ENCODE measurements at regions not wholly inside any gene's neighbourhood (a gene's known extent, or its start where the extent isn't known, plus 50 kb on each side); places are given as distances from the start of the nearest gene placed in this dataset.
"Not testable (repeated sequence)": the region's sequence is repeated elsewhere in the genome, so short reads cannot be mapped to it uniquely, and the experiment has no call there.

GRCh38 chr1:73009311-73009710, 727.0 kb upstream of the NEGR1 start:
- ATAC-seq = no peak
- WGBS, 2 donors = 72 to 82% methylated on average over 1 of the region's 1 CpG
- Histone ChIP-seq H3K27ac (no peak overlapping the region), H3K36me3 (no peaks in the 10 kb centered on the region), H3K4me3 (no peak overlapping the region), H3K4me1 (no peaks in the 10 kb centered on the region), H3K9me3 (peaks cover 0 to 14% (median 0%) of the 10 kb centered on the region in 11 donors), H3K27me3 (no peaks in the 10 kb centered on the region)
- no peak for DNase-seq
- intact Hi-C loops (cut with DNase I) = no loop called here
- TF ChIP-seq, protein P1, sequence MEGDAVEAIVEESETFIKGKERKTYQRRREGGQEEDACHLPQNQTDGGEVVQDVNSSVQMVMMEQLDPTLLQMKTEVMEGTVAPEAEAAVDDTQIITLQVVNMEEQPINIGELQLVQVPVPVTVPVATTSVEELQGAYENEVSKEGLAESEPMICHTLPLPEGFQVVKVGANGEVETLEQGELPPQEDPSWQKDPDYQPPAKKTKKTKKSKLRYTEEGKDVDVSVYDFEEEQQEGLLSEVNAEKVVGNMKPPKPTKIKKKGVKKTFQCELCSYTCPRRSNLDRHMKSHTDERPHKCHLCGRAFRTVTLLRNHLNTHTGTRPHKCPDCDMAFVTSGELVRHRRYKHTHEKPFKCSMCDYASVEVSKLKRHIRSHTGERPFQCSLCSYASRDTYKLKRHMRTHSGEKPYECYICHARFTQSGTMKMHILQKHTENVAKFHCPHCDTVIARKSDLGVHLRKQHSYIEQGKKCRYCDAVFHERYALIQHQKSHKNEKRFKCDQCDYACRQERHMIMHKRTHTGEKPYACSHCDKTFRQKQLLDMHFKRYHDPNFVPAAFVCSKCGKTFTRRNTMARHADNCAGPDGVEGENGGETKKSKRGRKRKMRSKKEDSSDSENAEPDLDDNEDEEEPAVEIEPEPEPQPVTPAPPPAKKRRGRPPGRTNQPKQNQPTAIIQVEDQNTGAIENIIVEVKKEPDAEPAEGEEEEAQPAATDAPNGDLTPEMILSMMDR (IDR thresholded peaks at IDR 0.05) = no peak

DNA sequence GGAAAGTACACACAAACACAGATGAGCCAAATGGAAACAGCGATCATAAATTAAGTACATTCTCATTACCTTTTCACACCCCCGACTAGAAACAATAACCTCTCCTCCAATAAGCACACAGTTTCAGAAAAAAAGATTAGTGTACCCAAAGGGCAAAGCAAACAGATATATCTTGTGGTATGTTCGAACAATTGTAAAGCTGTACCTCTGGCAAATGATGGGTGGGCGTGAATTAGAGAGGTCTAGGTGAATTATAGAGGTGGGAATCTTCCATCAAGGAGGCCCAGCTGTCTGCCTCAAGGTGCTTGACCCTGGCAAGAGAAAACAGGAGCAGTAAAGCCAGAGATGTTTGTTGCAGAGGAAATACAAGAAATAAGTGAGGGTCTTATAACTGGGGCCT, 715.3 kb upstream of the NEGR1 start:
- DNase-seq (no peak), ATAC-seq (no peak)
- WGBS, 2 donors = 82 to 90% methylated on average over 4 of the region's 4 CpGs
- H3K4me1 ChIP-seq = no peaks in the 10 kb centered on the region
- H3K4me3 ChIP-seq = no peak overlapping the region
- H3K36me3 ChIP-seq = no peaks in the 10 kb centered on the region
- H3K27ac ChIP-seq = no peak overlapping the region
- intact Hi-C loops (cut with DNase I) = no loop called here
- TF ChIP-seq, protein P1 (IDR thresholded peaks at IDR 0.05) = no peak
- no peaks in the 10 kb centered on the region for H3K27me3 ChIP-seq
- peaks cover 0 to 5% (median 0%) of the 10 kb centered on the region in 11 donors for H3K9me3 ChIP-seq

GRCh38 chr1:72997041-72997440, 714.7 kb upstream of the NEGR1 start:
- 84 to 94% methylated on average over 3 of the region's 3 CpGs for WGBS, 2 donors

GRCh38 chr1:72987871-72988270, 705.5 kb upstream of the NEGR1 start:
- DNase-seq; H3K4me1 ChIP-seq; H3K27me3 ChIP-seq; H3K9me3 ChIP-seq; H3K4me3 ChIP-seq; intact Hi-C loops (cut with DNase I); H3K36me3 ChIP-seq; H3K27ac ChIP-seq; ATAC-seq: not testable (repeated sequence)
- 85 to 89% methylated on average over 4 of the region's 4 CpGs for WGBS, 2 donors

More at GRCh38 chr1:72997041-72997440, 714.7 kb upstream of the NEGR1 start:
- Histone ChIP-seq H3K27me3 (no peaks in the 10 kb centered on the region), H3K9me3 (peaks cover 0 to 5% (median 0%) of the 10 kb centered on the region in 11 donors), H3K36me3 (no peaks in the 10 kb centered on the region), H3K4me1 (no peaks in the 10 kb centered on the region), H3K27ac (no peak overlapping the region), H3K4me3 (no peak overlapping the region)
- intact Hi-C loops (cut with DNase I) = no loop called here
- TF ChIP-seq, protein P1 (IDR thresholded peaks at IDR 0.05) = no peak
- no peak for DNase-seq
- ATAC-seq = no peak

DNA sequence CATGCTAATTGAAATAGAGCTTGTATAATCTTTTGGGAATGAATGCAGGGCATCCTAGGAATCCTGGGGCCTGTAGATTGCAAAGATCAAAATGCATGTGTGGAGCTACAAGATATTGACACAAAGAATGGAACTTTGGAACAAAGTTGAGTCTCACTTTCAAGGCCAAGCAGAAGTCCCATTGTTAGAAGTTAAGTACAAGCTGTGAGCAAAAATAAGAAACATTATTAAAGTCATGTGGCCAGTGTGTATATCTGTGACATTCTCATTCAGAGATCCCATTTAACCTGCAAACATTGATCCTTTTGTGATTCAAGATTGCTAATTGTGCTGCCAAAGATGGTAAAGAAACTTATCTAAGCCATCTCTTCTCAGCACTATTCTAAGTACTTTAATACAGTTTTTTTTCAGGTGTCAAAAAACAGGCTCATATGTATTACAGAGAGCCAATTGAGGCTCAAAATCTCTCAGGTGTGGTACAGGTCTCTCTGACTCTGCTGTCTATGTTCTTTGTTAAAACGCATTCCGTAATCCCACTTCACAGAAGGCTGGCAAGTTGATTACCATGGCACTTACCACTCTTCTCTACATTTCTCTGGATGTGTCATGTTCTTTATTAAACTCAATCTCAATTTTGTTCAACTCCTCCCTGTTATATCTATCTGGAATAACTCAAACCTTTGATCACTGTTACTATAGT, 704.4 kb upstream of the NEGR1 start:
- no peak overlapping the region for H3K4me3 ChIP-seq
- no peaks in the 10 kb centered on the region for H3K36me3 ChIP-seq
- H3K27me3 ChIP-seq = no peaks in the 10 kb centered on the region
- DNase-seq (no peak), ATAC-seq (no peak)
- WGBS, 2 donors = 77 to 88% methylated on average over 2 of the region's 2 CpGs
- no peaks in the 10 kb centered on the region for H3K9me3 ChIP-seq
- TF ChIP-seq, protein P1 (IDR thresholded peaks at IDR 0.05) = no peak
- no peaks in the 10 kb centered on the region for H3K4me1 ChIP-seq
- H3K27ac ChIP-seq = no peak overlapping the region
- intact Hi-C loops (cut with DNase I) = no loop called here

GRCh38 chr1:72985024-72985423, 702.7 kb upstream of the NEGR1 start:
- WGBS, 2 donors = 88% methylated on average over 11 of the region's 11 CpGs
- DNase-seq; H3K4me3 ChIP-seq; ATAC-seq; H3K9me3 ChIP-seq; H3K27ac ChIP-seq; H3K27me3 ChIP-seq; intact Hi-C loops (cut with DNase I); H3K4me1 ChIP-seq; H3K36me3 ChIP-seq: not testable (repeated sequence)

DNA sequence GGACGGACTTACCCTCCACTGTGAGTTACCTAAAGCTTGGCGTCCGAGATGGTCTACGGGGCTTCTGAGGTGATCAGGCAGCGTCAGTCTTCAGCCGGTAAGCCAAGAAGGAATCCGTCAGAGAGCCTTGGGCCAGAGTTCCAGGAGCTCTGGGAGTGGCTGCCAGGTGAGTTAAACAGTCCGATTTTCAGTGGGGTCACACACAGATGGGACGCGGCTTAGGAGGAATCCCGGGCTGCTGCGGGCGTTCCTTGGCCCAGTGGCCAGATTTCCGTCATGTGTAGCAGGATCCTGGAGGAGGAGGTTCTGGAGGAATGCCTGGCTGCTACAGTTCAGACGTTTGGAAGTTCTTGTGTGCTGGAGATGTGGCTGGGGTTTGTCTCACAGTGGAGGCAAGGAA, 700.7 kb upstream of the NEGR1 start:
- not testable (repeated sequence) for DNase-seq
- WGBS, 2 donors = 88 to 91% methylated on average over 15 of the region's 15 CpGs

More for the DNA sequence above, 700.7 kb upstream of the NEGR1 start:
- H3K36me3 ChIP-seq; H3K27me3 ChIP-seq; H3K4me3 ChIP-seq; intact Hi-C loops (cut with DNase I); ATAC-seq; H3K4me1 ChIP-seq; H3K27ac ChIP-seq: not testable (repeated sequence)
- H3K9me3 ChIP-seq = peaks cover 0 to 16% (median 0%) of the 10 kb centered on the region in 11 donors
